H1 (cell line): ENCODE measurements at regions not wholly inside any gene's neighbourhood (a gene's known extent, or its start where the extent isn't known, plus 50 kb on each side); places are given as distances from the start of the nearest gene placed in this dataset.

Experiments
- CTCF ChIA-PET: fragments of 300-600 bp; sonication (Branson Sonifier 250); formaldehyde crosslinking; loops from one replicate; lab custom pipeline; 2021; ENCODE audit not compliant: partially characterized antibody; lab: Charles Lee
- POLR2A ChIA-PET: fragments of 300-600 bp; sonication (Branson Sonifier 250); formaldehyde crosslinking; loops from one replicate; lab custom pipeline; 2021; ENCODE audit warnings: inconsistent platforms; ENCODE audit not compliant: partially characterized antibody; lab: Charles Lee
- DNase-seq, 2 experiments: peaks; one replicate each; pipeline versions ENCODE4 v3.0.0 to v3.0.0-alpha.2; 2010 to 2022; ENCODE audit warnings: low spot score in 2 of 2, low read depth in 1 of 2, mixed read lengths in 1 of 2
- FAIRE-seq: peaks from 2 replicates; lab custom pipeline; 2011; peaks lifted over from hg19 to GRCh38; lab: Jason Lieb, UNC
- H2AFZ ChIP-seq: 2 replicates; pipeline ENCODE4 v1.8.1; 2012; ENCODE audit warnings: low read length, inconsistent platforms
- H2AK5ac ChIP-seq: 2 replicates; pipeline ENCODE4 v1.6.1; 2013; ENCODE audit warnings: low read depth, low read length
- H2BK120ac ChIP-seq: replicated peaks from 2 replicates; pipeline ENCODE3; 2013; ENCODE audit warnings: low read depth, low read length, inconsistent platforms
- H2BK12ac ChIP-seq: 2 replicates; pipeline ENCODE4 v1.6.1; 2013; ENCODE audit warnings: low read depth, low read length
- H2BK15ac ChIP-seq: 2 replicates; pipeline ENCODE4 v1.6.1; 2013; ENCODE audit warnings: low read length
- H2BK20ac ChIP-seq: 2 replicates; pipeline ENCODE4 v1.6.1; 2013; ENCODE audit warnings: low read length
- H2BK5ac ChIP-seq: 2 replicates; pipeline ENCODE4 v1.6.1; 2013; ENCODE audit warnings: low read depth, low read length
- H3K14ac ChIP-seq: 2 replicates; pipeline ENCODE4 v1.6.1; 2013; ENCODE audit warnings: inconsistent platforms; ENCODE audit not compliant: insufficient read length
- H3K18ac ChIP-seq: 2 replicates; pipeline ENCODE4 v1.6.1; 2013; ENCODE audit warnings: low read length; ENCODE audit errors: extremely low read depth
- H3K23ac ChIP-seq: 2 replicates; pipeline ENCODE4 v1.6.1; 2013; ENCODE audit warnings: inconsistent platforms; ENCODE audit not compliant: insufficient read length
- H3K23me2 ChIP-seq: 2 replicates; pipeline ENCODE4 v1.6.1; 2013; ENCODE audit warnings: low read depth, low read length
- H3K27ac ChIP-seq: 2 replicates; pipeline ENCODE4 v1.6.1; 2011; ENCODE audit warnings: low read depth, low read length, inconsistent platforms
- H3K27me3 ChIP-seq, 4 experiments: replicated peaks in 1 of 4; 1 replicate in 1 of 4; 2 replicates in 3 of 4; pipeline versions ENCODE4 v1.6.1 to v1.8.1; 2011 to 2013; ENCODE audit warnings: low read length in 3 of 4, mild to moderate bottlenecking in 3 of 4, inconsistent platforms in 2 of 4, mixed read lengths in 2 of 4, moderate library complexity in 1 of 4; ENCODE audit not compliant: control insufficient read depth in 3 of 4, insufficient read depth in 3 of 4; ENCODE audit errors: extremely low read depth in 1 of 4
- H3K36me3 ChIP-seq, 4 experiments: 2 replicates each; pipeline versions ENCODE4 v1.6.1 to v1.8.1; 2011 to 2013; ENCODE audit warnings: mild to moderate bottlenecking in 4 of 4, low read length in 3 of 4, moderate library complexity in 2 of 4, control low read depth in 1 of 4, inconsistent platforms in 1 of 4; ENCODE audit not compliant: insufficient read depth in 4 of 4, control insufficient read depth in 2 of 4
- H3K4ac ChIP-seq: replicated peaks from 2 replicates; pipeline ENCODE3; 2013; ENCODE audit warnings: low read length, low read depth, mixed read lengths, inconsistent platforms; ENCODE audit not compliant: insufficient read length
- H3K4me1 ChIP-seq, 4 experiments: replicated peaks in 1 of 4; 1 replicate in 1 of 4; 2 replicates in 3 of 4; pipeline versions ENCODE4 v1.6.1 to v1.8.1; 2011 to 2013; ENCODE audit warnings: low read length in 3 of 4, inconsistent platforms in 2 of 4, mixed read lengths in 1 of 4; ENCODE audit not compliant: insufficient read depth in 4 of 4, control insufficient read depth in 3 of 4
- H3K4me2 ChIP-seq, 2 experiments: 2 replicates each; pipeline versions ENCODE4 v1.6.1 to v1.8.1; 2011 to 2013; ENCODE audit warnings: low read depth in 2 of 2, low read length in 2 of 2, control low read depth in 1 of 2, inconsistent platforms in 1 of 2, mild to moderate bottlenecking in 1 of 2; ENCODE audit not compliant: insufficient read depth in 1 of 2
- H3K4me3 ChIP-seq, 4 experiments: fragments of 200-600, 300-600 bp in 1 of 4; sonication (generic), shearing (Covaris generic), sonication (Bioruptor Twin) in 1 of 4; 2 replicates each; pipeline versions ENCODE4 v1.5.1 to v1.8.1; 2011 to 2016; ENCODE audit warnings: low read length in 4 of 4, low read depth in 3 of 4, control low read depth in 2 of 4, inconsistent platforms in 2 of 4, mild to moderate bottlenecking in 2 of 4, mixed read lengths in 1 of 4, moderate library complexity in 1 of 4; ENCODE audit not compliant: insufficient read depth in 2 of 4; ENCODE audit errors: extremely low read depth in 1 of 4
- H3K56ac ChIP-seq: replicated peaks from 2 replicates; pipeline ENCODE3; 2013; ENCODE audit warnings: low read depth, mild to moderate bottlenecking, mixed read lengths, low read length, inconsistent platforms; ENCODE audit not compliant: insufficient read length
- H3K79me1 ChIP-seq: 2 replicates; pipeline ENCODE4 v1.6.1; 2013; ENCODE audit warnings: low read depth, low read length, control low read depth
- H3K79me2 ChIP-seq, 2 experiments: 2 replicates each; pipeline versions ENCODE4 v1.6.1 to v1.8.1; 2012 to 2013; ENCODE audit warnings: low read length in 2 of 2, mild to moderate bottlenecking in 2 of 2, inconsistent platforms in 1 of 2; ENCODE audit not compliant: insufficient read depth in 2 of 2, control insufficient read depth in 1 of 2
- H3K9ac ChIP-seq, 4 experiments: replicated peaks in 1 of 4; 1 replicate in 1 of 4; 2 replicates in 3 of 4; pipeline versions ENCODE4 v1.6.1 to v1.8.1; 2011 to 2013; ENCODE audit warnings: low read depth in 3 of 4, low read length in 3 of 4, control low read depth in 2 of 4, mild to moderate bottlenecking in 2 of 4, moderate library complexity in 2 of 4, inconsistent platforms in 1 of 4; ENCODE audit errors: extremely low read depth in 1 of 4
- H3K9me3 ChIP-seq, 2 experiments: 2 replicates each; pipeline versions ENCODE4 v1.6.1 to v1.8.1; 2012 to 2013; ENCODE audit warnings: mild to moderate bottlenecking in 2 of 2, moderate library complexity in 2 of 2, control low read depth in 1 of 2, inconsistent platforms in 1 of 2, low read depth in 1 of 2, low read length in 1 of 2, mixed read lengths in 1 of 2; ENCODE audit not compliant: insufficient read depth in 2 of 2
- H4K20me1 ChIP-seq, 2 experiments: replicated peaks in 1 of 2; 2 replicates each; pipeline versions ENCODE3 to v1.8.1; 2011 to 2013; ENCODE audit warnings: inconsistent platforms in 2 of 2, low read length in 2 of 2, mild to moderate bottlenecking in 1 of 2; ENCODE audit not compliant: insufficient read depth in 2 of 2, control insufficient read depth in 1 of 2
- H4K5ac ChIP-seq: 2 replicates; pipeline ENCODE4 v1.6.1; 2013; ENCODE audit warnings: low read length, low read depth, mixed read lengths, inconsistent platforms; ENCODE audit not compliant: insufficient read length
- H4K8ac ChIP-seq: 2 replicates; pipeline ENCODE4 v1.8.0; 2013; ENCODE audit warnings: mild to moderate bottlenecking, moderate library complexity, low read length, inconsistent platforms; ENCODE audit not compliant: insufficient read depth; ENCODE audit errors: extremely low read depth
- H4K91ac ChIP-seq: replicated peaks from 2 replicates; pipeline ENCODE3; 2013; ENCODE audit warnings: low read length, mixed read lengths, inconsistent platforms; ENCODE audit not compliant: insufficient read length
- E2F6 ChIP-seq: IDR thresholded peaks from 2 replicates; pipeline ENCODE4 v1.6.1; 2012; ENCODE audit warnings: inconsistent platforms
- KDM4A ChIP-seq: IDR thresholded peaks from one replicate; pipeline ENCODE4 v1.7.1; 2012; ENCODE audit warnings: low read depth, mild to moderate bottlenecking, moderate library complexity, low read length, inconsistent platforms; ENCODE audit not compliant: severe bottlenecking
- SUZ12 ChIP-seq: fragments of 200-600 bp; sonication (generic); IDR thresholded peaks from 2 replicates; pipeline ENCODE4 v1.6.1; 2012; ENCODE audit warnings: mild to moderate bottlenecking, inconsistent platforms, low read length, moderate library complexity, mixed read lengths
- YY1 ChIP-seq: IDR thresholded peaks from 2 replicates; pipeline ENCODE4 v1.6.1; 2011; ENCODE audit warnings: low read depth, mild to moderate bottlenecking, low read length
- WGBS, 2 experiments: shearing (Covaris generic) in 1 of 2; methylation state at CpG; one replicate each; pipeline versions ENCODE4 v1.1.6 to v1.1.7; 2013 to 2015; ENCODE audit warnings: low lambda C conversion rate in 2 of 2, mixed read lengths in 2 of 2, inconsistent platforms in 1 of 2, low coverage in 1 of 2, missing lambda C conversion rate in 1 of 2; ENCODE audit not compliant: insufficient replicate concordance in 2 of 2, insufficient coverage in 1 of 2, insufficient read length in 1 of 2; ENCODE audit errors: extremely low coverage in 1 of 2, missing lambda C conversion rate in 1 of 2; 5-methylcytosine and 5-hydroxymethylcytosine counted together

- CTCF ChIA-PET = interaction anchor here (0.7 to 4.0 kb wide), 7 partner anchors 9 to 277 kb away, joined by 3 to 32 read pairs (median 4); no protein-coding TSS in a partner anchor
- no peaks in the 10 kb centered on the region for H3K79me1 ChIP-seq
- no peak overlapping the region for H2BK5ac ChIP-seq
- DNase-seq (no peak), FAIRE-seq (no peak)
- no peak overlapping the region for H4K91ac ChIP-seq
- H3K56ac ChIP-seq = no peak overlapping the region
- no peak overlapping the region for H3K27ac ChIP-seq
- no peak overlapping the region for H3K4ac ChIP-seq
- no peaks in the 10 kb centered on the region for H3K23me2 ChIP-seq
- no peak for TF ChIP-seq KDM4A
- no peak for TF ChIP-seq YY1
- no peak for TF ChIP-seq SUZ12
- TF ChIP-seq E2F6 = no peak
- no peak overlapping the region for H2BK20ac ChIP-seq
- H2BK15ac ChIP-seq = no peak overlapping the region
- no peaks in the 10 kb centered on the region for H3K9me3 ChIP-seq
- H3K4me2 ChIP-seq = no peak overlapping the region
- H2AFZ ChIP-seq = no peak overlapping the region
- no peak overlapping the region for H4K5ac ChIP-seq
- H3K4me1 ChIP-seq = peaks cover 0 to 3% (median 1%) of the 10 kb centered on the region in 4 experiments; a peak in 1 of 7 replicates
- H3K23ac ChIP-seq = no peak overlapping the region
- no peak overlapping the region for H3K4me3 ChIP-seq
- peaks cover 4 to 21% (median 16%) of the 10 kb centered on the region in 4 experiments; a peak in 6 of 7 replicates for H3K27me3 ChIP-seq
- H3K9ac ChIP-seq = no peak overlapping the region
- no peak overlapping the region for H2BK12ac ChIP-seq
- H2AK5ac ChIP-seq = no peak overlapping the region
- no peaks in the 10 kb centered on the region for H4K20me1 ChIP-seq
- H3K79me2 ChIP-seq = no peaks in the 10 kb centered on the region
- H4K8ac ChIP-seq = no peak overlapping the region
- WGBS, 2 experiments = 93% methylated on average over 4 of the region's 4 CpGs; no CpG with 5 or more reads in 1 of the 2 experiments
- POLR2A ChIA-PET = no interaction called here
- no peak overlapping the region for H2BK120ac ChIP-seq
- H3K18ac ChIP-seq = no peak overlapping the region
- H3K14ac ChIP-seq = no peak overlapping the region
- no peaks in the 10 kb centered on the region for H3K36me3 ChIP-seq
Observed at GRCh38 chr5:135194573-135195269, 160.7 kb upstream of the PITX1 start.
